HG03432 (cell line): ENCODE measurements at regions not wholly inside any gene's neighbourhood (a gene's known extent, or its start where the extent isn't known, plus 50 kb on each side); places are given as distances from the start of the nearest gene placed in this dataset.

ENCODE experiments used
- ATAC-seq: cut with Tn5 transposase; IDR thresholded peaks from one replicate; pipeline ENCODE4 v1.9.1; 2021; ENCODE audit warnings: mild to moderate bottlenecking, moderate library complexity; ENCODE audit not compliant: unreplicated experiment

DNA sequence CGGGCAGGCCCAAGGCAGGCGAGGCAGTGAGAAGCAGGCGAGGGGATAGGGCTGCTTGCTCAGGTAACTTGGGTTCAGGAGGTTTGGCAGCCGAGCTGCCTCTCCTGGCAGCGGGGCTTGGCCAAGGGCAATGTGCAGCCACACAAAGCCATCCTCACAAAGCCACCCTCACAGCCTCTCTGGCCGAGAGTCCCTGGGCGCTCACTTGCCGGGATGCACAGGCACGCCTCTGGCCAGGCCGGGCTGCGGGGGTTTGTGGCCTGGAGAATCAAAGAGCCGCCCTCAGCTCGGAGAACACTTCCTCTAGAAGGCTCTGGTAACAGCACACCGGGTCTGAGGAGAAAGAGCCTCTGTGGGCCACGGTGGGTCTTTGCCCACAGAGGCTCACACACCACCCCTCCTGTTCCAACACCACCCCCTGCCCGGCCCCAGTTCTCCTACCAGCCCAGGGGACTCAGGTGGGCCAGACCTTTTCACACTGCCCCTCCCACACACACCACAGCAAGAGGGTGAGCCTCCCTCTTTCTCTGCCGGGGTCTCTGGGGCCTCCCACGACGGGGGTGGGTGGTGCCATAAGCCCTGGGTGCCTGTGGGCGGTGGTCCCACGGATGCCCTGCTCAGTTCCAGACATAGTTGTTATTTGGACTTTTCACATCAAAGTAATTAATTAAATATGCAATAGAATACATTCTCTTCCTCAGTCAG is 186.9 kb downstream of the ZFP36L2 start:
- no peak for ATAC-seq

DNA sequence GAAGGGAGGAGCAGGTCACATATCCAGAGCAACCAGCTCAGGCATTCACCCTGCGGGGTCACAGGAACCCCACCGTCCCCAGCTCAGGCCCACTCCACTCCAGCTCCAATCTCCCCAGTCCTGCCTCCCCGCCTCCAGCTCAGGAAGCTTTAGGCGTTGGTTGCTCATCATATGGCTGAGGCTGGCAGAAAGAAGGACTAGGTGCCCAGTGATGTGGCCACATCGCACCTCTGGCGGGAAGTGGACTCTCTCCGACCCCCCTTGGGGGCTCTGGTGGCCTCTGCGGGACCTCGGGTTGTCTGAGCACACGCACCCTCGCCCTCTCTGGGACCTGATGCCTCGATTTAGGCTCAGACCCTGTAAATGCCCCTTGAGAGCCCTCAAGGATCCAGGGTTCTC is 187.7 kb downstream of the ZFP36L2 start:
- no peak for ATAC-seq

DNA sequence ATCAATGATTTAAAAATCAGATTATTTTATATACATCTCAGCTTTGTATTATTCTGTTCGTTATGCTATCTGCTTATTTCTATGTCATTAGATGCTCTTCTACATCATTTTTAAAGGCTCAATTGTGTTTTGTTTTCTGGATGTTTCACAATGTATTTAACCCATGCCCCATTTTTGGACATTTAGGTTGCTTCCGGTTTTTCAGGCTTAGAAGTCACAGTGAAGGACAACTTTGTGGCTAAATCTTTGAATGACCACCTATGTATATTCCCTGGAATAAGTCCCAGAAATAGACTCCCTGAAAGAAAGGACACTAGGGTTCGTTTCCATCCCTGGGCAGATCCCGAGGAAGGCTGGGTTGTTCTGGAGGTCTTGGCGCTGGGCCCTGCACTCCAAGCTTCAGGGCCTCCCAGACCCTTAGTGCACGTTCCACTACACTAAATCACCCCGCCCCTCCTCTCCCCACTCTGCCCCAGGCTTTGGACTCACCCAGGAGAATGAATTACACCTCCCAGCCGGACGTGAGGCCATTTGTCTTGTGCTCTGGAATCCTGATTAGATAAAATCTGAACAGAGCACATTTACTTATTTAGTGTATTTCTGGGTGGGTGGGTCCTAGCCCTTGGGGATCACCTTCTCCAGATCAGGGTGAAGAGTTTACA is 188.2 kb downstream of the ZFP36L2 start:
- no peak for ATAC-seq

DNA sequence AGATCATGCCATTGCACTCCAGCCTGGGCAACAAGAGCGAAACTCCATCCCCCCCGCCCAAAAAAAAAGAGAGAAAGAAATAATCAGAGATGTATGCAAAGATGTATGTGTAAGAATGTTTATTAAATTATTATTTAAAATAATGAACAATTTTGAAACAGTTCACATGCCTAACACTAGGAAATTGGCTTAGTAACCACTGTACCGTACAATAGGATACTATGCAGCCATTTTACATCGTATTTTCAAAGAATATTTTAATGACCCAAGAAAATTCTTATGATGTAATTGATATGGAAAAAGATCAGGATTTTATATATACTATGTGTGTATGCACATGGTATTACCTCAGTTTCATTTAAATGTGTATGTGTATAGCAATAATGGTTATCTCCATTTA is 190.5 kb downstream of the ZFP36L2 start:
- no peak for ATAC-seq

DNA sequence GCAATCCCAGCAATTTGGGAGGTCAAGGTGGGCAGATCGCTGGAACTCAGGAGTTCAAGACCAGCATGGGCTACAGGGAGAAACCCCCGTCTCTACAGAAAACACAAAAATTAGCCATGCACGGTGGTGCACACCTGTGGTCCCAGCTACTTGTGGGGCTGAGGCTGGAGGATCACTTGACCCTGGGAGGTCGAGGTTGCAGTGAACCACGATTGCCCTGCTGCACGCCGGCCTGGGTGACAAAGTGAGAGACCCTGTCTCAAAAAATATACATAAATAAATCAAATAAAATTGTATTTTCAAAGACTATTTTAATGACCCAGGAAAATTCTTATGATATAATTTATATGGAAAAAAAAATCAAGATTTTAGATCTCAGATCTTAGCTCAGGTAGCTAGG is 191.5 kb downstream of the ZFP36L2 start:
- ATAC-seq: no peak

DNA sequence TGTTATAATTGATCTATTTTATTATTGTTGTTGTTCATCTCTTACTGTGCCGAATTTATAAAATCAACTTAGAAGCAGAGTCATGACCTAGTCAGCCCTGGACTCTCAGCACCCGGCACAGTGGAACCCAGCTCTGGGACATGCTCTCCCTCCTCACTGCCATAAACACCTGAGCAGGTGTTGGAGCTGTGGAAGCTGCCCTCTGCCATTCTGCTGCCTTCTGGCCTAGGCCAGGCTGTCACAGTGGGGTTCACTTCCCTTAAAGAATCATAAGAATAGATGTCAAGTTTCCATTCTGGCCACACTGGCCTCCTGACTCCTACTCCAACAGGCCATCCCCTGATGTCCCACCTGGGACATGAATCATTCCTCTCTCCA is 192.2 kb downstream of the ZFP36L2 start:
- no peak for ATAC-seq

DNA sequence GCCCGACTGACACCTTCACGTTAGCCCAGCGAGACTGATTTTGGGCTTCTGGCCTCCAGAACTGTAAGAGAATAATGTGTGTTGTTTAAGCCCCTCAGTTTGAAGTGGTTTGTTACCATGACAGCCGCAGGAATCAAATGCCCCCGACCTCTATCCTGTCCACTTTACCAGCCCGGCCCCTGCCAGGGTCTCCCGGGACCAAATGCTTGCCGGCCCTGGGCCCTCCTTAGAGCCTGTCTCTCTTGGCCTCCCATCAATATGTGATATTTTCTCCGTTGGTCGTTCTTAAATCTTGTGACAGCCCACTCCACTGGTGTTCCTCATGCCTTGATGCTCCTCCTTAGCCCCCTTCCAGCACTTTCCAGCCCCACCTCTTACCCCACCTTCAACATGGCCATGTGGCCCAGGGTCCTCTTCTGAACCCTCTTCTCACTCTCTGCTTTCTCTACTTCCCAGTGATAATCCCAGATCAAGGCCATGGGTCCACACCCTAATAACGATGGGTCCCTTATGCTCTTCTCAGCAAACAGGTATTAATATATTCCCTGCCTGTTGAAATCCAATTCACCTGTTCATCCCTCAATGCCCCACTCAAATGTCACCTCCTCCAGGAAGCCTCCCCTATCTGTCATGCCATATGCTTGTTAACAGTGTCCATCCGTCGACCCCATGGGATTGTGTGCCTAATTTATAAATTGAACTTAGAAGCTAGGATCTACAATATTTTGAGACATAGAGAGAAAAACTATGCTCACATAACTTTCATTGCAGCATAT is 192.8 kb downstream of the ZFP36L2 start:
- no peak for ATAC-seq

DNA sequence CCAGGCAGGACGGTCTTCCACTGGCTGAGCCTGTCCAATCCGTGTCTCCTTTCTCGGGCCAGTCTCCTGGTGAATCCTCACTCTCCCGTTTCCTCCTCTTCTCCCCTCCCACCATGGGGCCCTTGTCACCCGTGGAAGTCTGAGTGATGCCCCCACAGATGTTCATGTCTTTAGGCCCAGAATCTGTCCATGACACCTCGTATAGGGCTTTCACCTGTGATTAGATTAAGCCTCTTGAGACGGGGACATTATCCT is 193.5 kb downstream of the ZFP36L2 start:
- no peak for ATAC-seq

DNA sequence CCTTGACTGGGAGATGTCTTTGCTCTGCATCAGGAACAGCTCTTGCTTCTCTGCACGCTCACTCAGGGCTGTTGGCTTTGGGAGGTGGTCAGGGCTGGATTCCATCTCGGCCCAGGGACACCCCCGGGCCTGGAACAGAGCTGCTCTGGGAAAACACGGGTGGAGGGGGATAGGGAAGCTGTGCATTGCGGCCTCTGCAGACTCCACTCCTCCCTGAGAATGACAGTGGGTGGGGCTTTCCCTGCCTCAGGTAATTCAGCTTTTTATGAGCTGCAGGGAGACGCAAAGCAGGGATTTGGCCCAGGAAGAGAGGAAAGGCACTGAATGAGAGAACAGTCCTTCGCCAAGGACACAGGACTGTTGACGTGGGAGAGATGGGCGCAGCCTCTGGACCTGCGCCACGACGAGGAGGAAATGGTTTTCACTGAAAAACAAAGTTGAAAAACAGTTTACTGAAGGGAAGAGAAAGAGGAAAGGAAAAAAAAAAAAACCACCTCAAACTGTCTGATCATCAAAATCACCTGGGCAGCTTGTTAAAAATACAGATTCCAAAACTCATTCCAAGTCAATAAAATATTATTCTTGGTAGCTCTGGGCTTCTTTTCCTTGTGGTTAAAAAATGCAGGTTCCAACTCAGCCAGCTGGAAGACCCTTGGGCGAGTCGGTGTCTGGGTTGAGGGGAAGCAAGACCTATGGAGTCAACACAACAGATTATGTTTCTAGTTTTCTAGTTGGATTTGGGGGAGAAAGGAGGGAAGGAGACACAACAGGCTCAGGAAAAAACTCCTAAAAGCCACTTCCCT is 194.0 kb downstream of the ZFP36L2 start:
- ATAC-seq: no peak

DNA sequence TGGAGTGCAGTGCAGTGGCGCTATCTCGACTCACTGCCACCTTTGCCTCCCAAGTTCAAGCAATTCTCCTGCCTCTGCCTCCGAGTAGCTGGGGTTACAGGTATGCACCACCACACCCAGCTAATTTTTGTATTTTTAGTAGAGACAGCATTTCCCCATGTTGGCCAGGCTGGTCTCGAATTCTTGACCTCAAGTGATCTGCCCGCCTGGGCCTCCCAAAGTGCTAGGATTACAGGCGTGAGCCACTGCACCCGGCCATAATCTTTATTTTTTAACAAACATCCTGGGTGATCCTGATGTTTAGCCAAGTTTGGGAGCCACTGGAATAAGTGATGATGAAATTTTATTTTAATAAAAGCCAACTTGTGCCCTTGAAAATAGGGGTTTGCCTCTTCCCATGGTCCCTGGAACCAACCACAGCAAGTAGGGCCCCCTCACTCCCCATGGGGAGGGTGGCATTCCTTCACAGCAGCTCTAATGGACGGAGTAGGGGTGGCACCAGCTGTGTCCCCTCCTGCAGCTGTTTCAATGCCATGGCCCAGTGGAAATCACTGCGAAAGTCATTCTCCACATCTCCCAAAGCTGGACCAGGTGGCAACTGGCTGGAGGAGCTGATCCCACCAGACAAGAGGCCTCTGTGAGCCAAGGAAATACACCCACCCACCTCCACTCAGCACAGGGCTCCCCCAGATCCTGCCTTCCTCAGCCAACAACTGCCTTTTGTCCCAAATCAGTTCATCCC is 194.8 kb downstream of the ZFP36L2 start:
- ATAC-seq: no peak

DNA sequence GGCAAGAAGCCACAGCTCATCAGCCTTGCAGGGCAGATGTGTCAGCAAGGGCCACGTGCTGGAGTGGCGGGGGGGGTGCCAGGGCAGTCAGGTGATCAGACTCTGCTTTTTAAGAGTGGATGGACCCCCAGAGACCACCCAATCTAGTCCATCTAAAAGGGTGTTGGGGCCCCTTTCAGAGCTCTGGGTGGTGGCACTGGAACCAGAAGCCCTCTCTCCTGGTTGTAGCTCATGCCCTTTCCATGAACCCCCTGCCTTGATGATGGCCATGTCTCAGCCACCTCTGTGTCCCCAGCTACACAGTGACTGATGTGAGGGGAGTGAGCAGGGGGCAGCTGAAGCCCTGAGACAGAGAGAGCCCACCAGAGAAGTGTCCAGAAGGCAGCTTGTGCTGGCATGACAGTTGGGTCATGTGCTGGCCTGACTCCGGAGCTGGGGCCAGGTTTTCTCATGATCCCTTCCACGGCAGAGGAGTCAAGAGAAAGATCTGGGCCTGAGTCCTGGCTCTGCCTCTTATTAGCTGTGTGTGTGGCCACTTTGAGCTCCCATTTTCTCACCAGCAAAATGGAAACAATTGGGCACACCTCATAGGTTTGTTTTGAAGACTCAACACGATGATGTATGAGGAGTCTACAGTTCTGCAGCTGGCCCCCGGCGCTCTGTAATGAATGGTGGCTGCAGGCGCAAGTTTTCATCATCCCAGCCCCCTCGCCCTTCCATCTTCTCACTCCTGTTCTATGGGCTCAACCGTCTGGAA is 195.7 kb downstream of the ZFP36L2 start:
- no peak for ATAC-seq

DNA sequence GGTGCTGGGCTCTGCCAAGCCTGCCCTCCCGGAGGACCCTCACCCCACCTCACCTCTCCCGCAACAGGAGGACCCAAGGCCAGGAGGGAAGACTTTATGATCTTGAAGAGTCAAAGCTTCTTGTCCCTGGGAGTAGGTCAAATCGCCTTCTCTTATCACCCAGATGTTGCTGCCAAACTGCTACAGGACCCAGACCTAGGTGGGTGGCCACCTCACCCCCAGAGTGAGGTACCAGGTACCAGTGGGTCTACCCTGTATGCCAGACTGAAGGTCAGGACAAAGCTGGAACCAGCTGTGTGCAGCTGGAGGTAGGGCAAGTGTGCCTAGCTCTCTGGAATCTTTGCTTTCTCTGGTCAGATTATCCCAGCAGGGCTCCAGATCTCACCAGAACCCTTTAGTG is 197.2 kb downstream of the ZFP36L2 start:
- ATAC-seq: no peak

DNA sequence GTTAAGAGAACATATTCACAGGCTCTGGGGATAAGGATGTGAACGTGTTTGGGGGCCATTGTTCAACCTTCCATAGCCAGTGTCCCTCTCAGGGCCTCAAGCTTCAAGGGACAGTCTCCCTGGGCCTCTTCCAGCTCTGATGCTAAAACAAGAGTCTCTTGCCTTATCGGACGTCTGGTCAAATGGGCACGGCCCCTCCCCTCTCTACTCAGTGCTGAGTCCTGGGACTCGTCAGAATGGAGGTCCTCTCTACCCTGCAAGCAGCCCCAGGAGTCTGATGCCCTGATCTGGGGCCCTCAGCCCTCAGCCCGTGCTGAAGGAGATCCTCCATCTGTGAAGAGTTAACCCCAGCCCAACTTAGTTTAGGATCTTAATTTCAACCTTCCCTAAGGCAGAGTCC is 198.2 kb downstream of the ZFP36L2 start:
- no peak for ATAC-seq

DNA sequence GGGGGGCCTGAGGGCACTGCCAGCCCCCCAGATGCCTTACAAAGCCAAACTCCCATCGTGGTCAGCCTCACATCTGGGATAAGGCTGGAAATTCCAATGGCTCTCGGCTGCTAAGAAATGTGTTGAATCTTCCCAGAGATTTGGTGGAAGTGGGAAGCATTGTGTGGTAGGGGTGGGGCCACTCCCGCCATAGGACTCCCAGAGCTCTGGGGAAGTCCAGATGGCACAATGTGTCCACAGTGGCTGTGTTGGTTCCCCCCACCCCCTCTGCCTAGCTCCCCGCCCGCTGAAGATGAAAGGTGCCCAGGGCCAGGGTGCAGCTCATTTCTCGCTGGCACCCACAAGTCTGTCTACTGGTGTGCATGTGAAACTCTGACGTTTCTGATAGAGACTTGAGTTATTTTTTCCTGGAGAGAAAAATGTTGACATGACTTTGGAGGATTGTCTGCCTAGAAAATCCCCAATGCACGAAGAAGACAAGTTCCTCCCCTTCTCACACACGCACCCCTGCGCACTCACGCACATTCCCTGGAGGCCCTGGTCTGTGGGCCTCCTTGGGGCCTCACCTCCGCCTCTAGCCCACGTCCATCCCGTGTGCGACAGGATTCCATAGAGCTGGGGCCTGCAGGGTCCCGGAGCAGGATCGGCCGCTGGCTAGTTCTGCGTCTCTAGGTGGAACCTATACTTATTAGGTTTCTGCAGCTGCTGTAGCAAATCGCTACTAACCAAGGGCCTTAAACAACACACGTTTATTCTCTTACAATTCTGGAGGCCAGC is 199.1 kb downstream of the ZFP36L2 start:
- no peak for ATAC-seq

DNA sequence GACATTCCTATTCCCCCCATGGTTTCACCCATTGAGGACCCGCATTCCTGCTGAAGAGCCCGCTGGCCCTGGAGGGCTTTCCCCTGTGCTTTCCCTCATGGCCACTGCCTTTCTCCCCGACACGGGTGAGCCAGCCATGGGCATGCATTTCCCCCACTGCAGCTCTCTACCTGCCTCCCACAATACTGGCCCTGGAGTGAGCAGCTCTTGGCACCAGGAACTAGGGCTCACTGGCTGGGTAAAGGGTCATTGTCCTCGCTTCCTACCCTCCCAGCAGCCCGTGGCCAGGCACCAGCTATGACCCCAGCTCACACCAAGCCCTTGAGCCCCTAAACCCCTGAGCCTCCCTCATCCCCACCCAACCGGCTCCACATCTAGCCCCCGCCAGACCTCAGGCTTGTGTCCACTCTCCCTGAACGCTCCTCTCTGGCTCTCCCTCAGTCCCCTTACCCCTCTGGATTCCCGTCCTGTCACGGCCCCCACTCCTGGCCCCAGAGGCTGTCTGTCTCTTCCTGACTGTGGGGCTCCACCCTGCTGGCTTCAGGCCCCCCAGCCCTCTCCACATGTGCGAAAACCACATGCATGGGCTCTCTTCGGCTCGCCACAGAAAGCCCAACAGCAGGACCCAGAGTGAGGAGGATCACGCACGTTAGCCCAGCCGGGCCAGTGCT is 199.8 kb downstream of the ZFP36L2 start:
- no peak for ATAC-seq

DNA sequence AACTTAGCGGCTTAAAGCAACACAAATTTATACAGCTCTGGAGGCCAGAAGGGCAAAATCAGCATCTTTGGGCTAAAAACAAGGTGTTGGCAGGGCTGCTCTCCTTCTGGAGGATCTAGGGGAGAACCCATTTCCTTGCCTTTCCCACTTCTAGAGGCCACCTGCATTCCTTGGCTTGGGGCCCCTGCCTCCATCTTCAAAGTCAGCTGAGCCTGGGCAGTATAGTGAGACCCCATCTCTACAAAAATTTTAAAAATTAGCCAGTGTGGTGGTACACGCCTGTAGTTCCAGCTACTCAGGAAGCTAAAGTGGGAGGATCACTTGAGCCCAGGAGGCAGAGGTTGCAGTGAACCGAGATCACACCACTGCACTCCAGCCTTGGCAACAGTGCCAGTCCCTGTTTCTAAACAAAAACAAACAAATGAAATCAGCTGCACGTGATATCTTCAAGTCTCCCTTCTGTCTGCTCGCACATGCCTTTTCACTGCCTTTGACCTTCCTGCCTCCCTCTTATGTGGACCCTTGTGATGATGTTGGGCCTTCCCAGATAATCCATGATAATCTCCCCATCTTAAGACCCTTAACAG is 200.6 kb downstream of the ZFP36L2 start:
- ATAC-seq: no peak

DNA sequence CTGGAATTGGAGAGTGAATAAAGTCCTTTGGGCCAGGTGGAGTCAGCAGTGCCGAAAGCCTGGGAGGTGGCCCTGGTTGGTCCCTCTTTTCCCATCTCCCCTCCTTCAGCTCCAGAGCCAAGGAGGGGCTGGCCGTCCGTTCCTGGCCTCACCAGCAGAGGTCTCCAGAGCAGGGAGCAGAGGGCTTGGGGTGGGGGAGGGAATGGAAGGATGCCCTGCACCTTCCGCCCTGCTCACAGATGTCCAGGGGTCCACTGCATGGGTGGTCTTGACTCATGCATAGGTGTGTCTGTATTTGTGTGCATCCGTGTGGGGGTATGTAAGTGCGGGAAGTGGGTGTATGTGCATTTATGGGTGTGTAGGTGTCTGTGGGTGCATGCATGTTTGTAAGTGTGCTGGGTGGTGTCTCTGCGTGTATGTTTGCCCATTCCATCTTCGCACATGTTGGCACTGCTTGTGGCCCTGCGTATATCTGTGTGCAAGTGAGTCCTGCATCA is 201.8 kb downstream of the ZFP36L2 start:
- ATAC-seq: no peak

DNA sequence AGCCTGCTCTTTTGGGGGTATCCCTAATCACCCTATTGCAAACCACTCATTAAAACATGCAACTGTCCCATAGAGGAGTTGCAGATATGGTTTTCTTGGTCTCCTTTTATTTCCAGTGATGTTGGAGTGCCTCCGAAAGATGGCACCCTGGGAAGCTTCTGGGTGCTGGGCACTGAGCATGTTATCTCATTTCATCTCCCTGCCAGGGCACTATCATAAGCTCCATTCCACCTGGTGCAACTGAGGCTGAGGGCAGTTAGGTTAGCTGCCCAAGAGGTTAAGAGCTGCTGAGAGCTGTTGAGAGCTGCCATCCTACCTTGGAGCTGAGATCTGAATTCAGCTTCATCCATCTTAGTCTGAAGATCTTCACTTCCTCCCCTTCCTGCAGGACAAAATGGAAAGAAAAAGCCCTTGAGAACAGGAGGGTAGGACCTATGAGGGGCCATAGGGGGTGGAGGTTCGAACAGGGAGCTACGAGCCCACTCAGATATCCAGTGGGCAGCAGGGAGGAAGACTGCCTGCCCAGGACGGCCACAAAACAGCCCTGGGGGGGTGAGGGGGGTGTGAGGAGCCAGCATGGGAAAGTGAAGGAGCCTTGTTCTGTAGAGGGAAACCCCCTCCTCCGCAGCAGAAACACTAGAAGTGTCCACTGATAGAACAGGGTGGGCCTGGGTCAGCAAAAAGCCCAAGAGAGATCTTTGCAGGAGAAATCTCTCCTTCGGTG is 202.5 kb downstream of the ZFP36L2 start:
- ATAC-seq: no peak
